Naive thymus-derived CD4-positive, alpha-beta T cell (primary cell): ENCODE measurements at regions not wholly inside any gene's neighbourhood (a gene's known extent, or its start where the extent isn't known, plus 50 kb on each side); places are given as distances from the start of the nearest gene placed in this dataset.
A peak's percentile ranks its signal among the peaks of the same experiment; 100 is the strongest.

ENCODE experiments used
- ATAC-seq: fragments of 150-1000 bp; cut with Tn5 transposase; 2 replicates; pipeline ENCODE4 v1.10.0; 2021; ENCODE audit warnings: mild to moderate bottlenecking, moderate library complexity
- CTCF ChIA-PET: fragments of 350-600 bp; sonication (Branson Sonifier 250); formaldehyde crosslinking; loops from one replicate; lab custom pipeline; 2021; ENCODE audit warnings: antibody characterized with exemption; lab: Charles Lee
- POLR2A ChIA-PET: fragments of 350-600 bp; sonication (Branson Sonifier 250); formaldehyde crosslinking; loops from one replicate; lab custom pipeline; 2021; ENCODE audit warnings: antibody characterized with exemption, inconsistent platforms; lab: Charles Lee
- DNase-seq, 9 donors: peaks; one replicate each; pipeline versions ENCODE4 v3.0.0 to v3.0.0-alpha.2; 2020 to 2022; ENCODE audit warnings: mixed read lengths in 1 of 9
- H3K27ac ChIP-seq: one replicate; pipeline ENCODE4 v1.7.0; 2013; ENCODE audit warnings: mild to moderate bottlenecking, low read depth, low read length, moderate library complexity
- H3K27me3 ChIP-seq, 2 donors: one replicate each; pipeline ENCODE4 v1.7.0; 2013; ENCODE audit warnings: low read length in 2 of 2, mild to moderate bottlenecking in 2 of 2, moderate library complexity in 2 of 2; ENCODE audit not compliant: control insufficient read depth in 2 of 2, insufficient read depth in 2 of 2
- H3K36me3 ChIP-seq, 3 experiments: 1 replicate in 2 of 3; 2 replicates in 1 of 3; pipeline ENCODE4 v1.7.0; 2013; ENCODE audit warnings: low read length in 3 of 3, mild to moderate bottlenecking in 3 of 3, moderate library complexity in 1 of 3; ENCODE audit not compliant: insufficient read depth in 3 of 3, control insufficient read depth in 2 of 3
- H3K4me1 ChIP-seq, 2 donors: one replicate each; pipeline ENCODE4 v1.7.0; 2013; ENCODE audit warnings: low read length in 2 of 2, mild to moderate bottlenecking in 2 of 2, moderate library complexity in 1 of 2; ENCODE audit not compliant: control insufficient read depth in 2 of 2, insufficient read depth in 2 of 2
- H3K4me3 ChIP-seq: 2 replicates; pipeline ENCODE4 v1.7.0; 2013; ENCODE audit warnings: mild to moderate bottlenecking, low read length
- H3K9me3 ChIP-seq, 3 experiments: 1 replicate in 2 of 3; 2 replicates in 1 of 3; pipeline ENCODE4 v1.7.0; 2013; ENCODE audit warnings: low read length in 3 of 3; ENCODE audit not compliant: control insufficient read depth in 2 of 3
- H3K27ac Mint-ChIP-seq, 9 donors: one replicate each; pipeline ENCODE4 v1.8.0; 2020 to 2022; ENCODE audit warnings: mixed read lengths in 9 of 9, mild to moderate bottlenecking in 8 of 9, moderate library complexity in 5 of 9, inconsistent platforms in 2 of 9
- H3K27me3 Mint-ChIP-seq, 5 donors: one replicate each; pipeline ENCODE4 v1.8.0; 2021 to 2022; ENCODE audit warnings: mixed read lengths in 5 of 5, mild to moderate bottlenecking in 1 of 5
- H3K36me3 Mint-ChIP-seq, 5 donors: one replicate each; pipeline ENCODE4 v1.8.0; 2020 to 2022; ENCODE audit warnings: mixed read lengths in 5 of 5, mild to moderate bottlenecking in 3 of 5, inconsistent platforms in 1 of 5
- H3K4me1 Mint-ChIP-seq, 7 donors: one replicate each; pipeline ENCODE4 v1.8.0; 2020 to 2022; ENCODE audit warnings: mixed read lengths in 7 of 7, mild to moderate bottlenecking in 3 of 7, inconsistent platforms in 1 of 7
- H3K4me3 Mint-ChIP-seq, 10 donors: one replicate each; pipeline ENCODE4 v1.8.0; 2020 to 2022; ENCODE audit warnings: mild to moderate bottlenecking in 10 of 10, mixed read lengths in 10 of 10, moderate library complexity in 6 of 10, inconsistent platforms in 2 of 10
- H3K9me3 Mint-ChIP-seq, 11 donors: one replicate each; pipeline ENCODE4 v1.8.0; 2020 to 2022; ENCODE audit warnings: mixed read lengths in 11 of 11, mild to moderate bottlenecking in 4 of 11, inconsistent platforms in 1 of 11, moderate library complexity in 1 of 11
- intact Hi-C, 2 donors: fragments of 100-400 bp; cut with micrococcal nuclease; formaldehyde crosslinking; loops; one replicate each; pipeline ENCODE4 v1.15.1; 2023

DNA sequence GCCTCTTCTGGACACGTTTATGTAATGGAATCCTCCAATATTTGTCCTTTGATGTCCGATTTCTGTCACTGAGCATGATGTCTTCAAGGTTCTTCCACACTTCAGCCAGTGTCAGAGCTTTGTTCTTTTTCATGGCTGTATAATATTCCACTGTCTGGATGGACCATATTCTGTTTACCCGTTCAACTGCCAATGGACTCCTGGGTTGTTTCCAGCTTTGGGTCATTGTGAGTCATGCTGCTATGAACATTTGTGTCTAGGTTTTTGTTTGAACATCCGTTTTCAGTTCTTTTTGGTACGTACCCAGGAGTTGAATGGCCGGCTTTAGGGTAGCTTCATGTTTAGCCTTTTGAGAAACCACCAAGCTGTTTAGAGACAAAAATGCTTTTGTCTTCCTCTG is 93.2 kb downstream of the SHOX start:
- Histone ChIP-seq H3K27ac (no peak overlapping the region), H3K4me3 (no peak overlapping the region), H3K27me3 (no peaks in the 10 kb centered on the region), H3K36me3 (no peaks in the 10 kb centered on the region), H3K4me1 (no peaks in the 10 kb centered on the region), H3K9me3 (peaks cover 0 to 13% (median 0%) of the 10 kb centered on the region in 3 experiments)
- H3K36me3 Mint-ChIP-seq: peaks cover 0 to 3% (median 0%) of the 10 kb centered on the region in 5 donors
- peak overlapping the region in 1 of 10 donors; percentile 11 for H3K4me3 Mint-ChIP-seq
- H3K9me3 Mint-ChIP-seq: peaks cover 1 to 25% (median 11%) of the 10 kb centered on the region in 11 donors
- peak overlapping the region in 2 of 9 donors; percentile 33 to 62 for H3K27ac Mint-ChIP-seq
- DNase-seq (peak in 2 of 9 donors; percentile 20 to 61), ATAC-seq (no peak)
- H3K4me1 Mint-ChIP-seq: no peaks in the 10 kb centered on the region
- ChIA-PET CTCF (no interaction called here), POLR2A (no interaction called here)
- intact Hi-C loops: no loop called here
- no peaks in the 10 kb centered on the region for H3K27me3 Mint-ChIP-seq

DNA sequence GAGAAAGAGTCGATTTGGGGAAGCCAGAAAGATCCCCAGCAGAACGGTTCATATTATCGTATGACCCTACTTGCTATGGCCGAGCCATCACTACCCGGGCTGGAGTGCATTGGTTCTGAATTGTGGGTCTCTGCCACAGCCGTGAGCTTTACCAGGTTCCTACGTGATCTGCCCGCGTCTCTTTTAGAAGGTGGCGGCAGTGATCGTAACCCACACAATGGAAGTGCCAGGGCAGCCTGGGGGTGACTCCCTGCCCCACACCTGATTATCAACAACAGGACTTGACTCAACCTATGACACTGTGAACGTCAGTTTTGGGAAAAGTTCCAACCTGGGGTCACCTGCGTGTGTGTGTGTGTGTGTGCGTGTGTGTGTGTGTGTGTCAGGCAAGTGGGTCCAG is 90.8 kb downstream of the SHOX start:
- Mint-ChIP-seq H3K9me3 (peaks cover 4 to 32% (median 14%) of the 10 kb centered on the region in 11 donors), H3K4me3 (no peak overlapping the region), H3K4me1 (no peaks in the 10 kb centered on the region), H3K27ac (no peak overlapping the region), H3K27me3 (peaks cover 0 to 7% (median 0%) of the 10 kb centered on the region in 5 donors), H3K36me3 (peaks cover 0 to 4% (median 0%) of the 10 kb centered on the region in 5 donors)
- ATAC-seq (no peak), DNase-seq (peak in 1 of 9 donors; percentile 20)
- intact Hi-C loops: no loop called here
- H3K27ac ChIP-seq: no peak overlapping the region
- CTCF ChIA-PET: no interaction called here
- H3K27me3 ChIP-seq: no peaks in the 10 kb centered on the region
- peaks cover 0 to 13% (median 0%) of the 10 kb centered on the region in 3 experiments for H3K9me3 ChIP-seq
- POLR2A ChIA-PET: no interaction called here
- no peak overlapping the region for H3K4me3 ChIP-seq
- no peaks in the 10 kb centered on the region for H3K36me3 ChIP-seq
- H3K4me1 ChIP-seq: no peaks in the 10 kb centered on the region

DNA sequence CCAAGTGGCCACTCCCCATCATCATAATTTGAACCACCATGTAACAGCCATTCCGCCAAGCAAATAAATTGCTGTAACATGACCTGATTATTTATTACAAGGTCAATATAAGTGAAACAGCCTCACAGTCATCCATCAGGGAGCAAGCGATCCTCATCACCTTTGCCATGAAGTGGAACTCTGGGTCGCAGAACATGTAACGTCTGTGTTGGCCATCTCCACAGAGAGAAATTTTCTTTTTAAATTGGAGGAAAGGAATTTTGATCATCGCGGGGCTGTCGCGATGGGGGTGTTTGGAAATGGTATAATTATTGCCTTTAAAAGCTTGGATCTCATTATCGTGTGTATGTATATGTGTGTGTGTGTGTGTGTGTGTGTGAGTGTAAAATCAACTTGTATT is 90.2 kb downstream of the SHOX start:
- Mint-ChIP-seq H3K36me3 (peaks cover 0 to 4% (median 0%) of the 10 kb centered on the region in 5 donors), H3K4me3 (no peak overlapping the region), H3K9me3 (peaks cover 4 to 29% (median 14%) of the 10 kb centered on the region in 11 donors), H3K27me3 (peaks cover 0 to 7% (median 0%) of the 10 kb centered on the region in 5 donors), H3K4me1 (no peaks in the 10 kb centered on the region), H3K27ac (no peak overlapping the region)
- Histone ChIP-seq H3K36me3 (no peaks in the 10 kb centered on the region), H3K4me1 (no peaks in the 10 kb centered on the region), H3K27ac (no peak overlapping the region), H3K27me3 (no peaks in the 10 kb centered on the region), H3K4me3 (no peak overlapping the region), H3K9me3 (peaks cover 0 to 13% (median 0%) of the 10 kb centered on the region in 3 experiments)
- ChIA-PET CTCF (no interaction called here), POLR2A (no interaction called here)
- ATAC-seq (no peak), DNase-seq (no peak)
- intact Hi-C loops: no loop called here

DNA sequence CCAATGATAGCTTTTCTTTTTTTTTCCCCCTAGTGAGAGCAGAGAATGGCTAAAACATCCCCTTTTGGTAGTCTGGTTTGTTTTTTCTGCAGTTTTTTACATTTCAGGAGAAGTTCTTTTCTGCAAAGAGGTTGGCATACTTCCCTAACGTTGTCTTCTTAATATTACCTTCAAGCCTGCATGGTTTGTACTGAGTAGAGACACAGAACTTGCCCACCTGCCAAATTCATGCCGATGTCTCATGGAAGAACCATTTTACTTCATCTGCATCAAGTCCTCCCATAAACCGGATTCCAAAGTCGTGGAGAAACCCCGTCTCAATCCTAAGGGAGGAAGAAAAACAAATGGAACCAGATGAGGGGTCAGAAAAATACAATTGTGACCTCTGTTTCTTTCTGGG is 89.7 kb downstream of the SHOX start:
- peaks cover 0 to 7% (median 0%) of the 10 kb centered on the region in 5 donors for H3K27me3 Mint-ChIP-seq
- H3K4me1 ChIP-seq: no peaks in the 10 kb centered on the region
- H3K27me3 ChIP-seq: no peaks in the 10 kb centered on the region
- H3K4me3 Mint-ChIP-seq: no peak overlapping the region
- ChIA-PET CTCF (no interaction called here), POLR2A (no interaction called here)
- H3K36me3 Mint-ChIP-seq: peaks cover 0 to 4% (median 0%) of the 10 kb centered on the region in 5 donors
- peaks cover 0 to 12% (median 0%) of the 10 kb centered on the region in 3 experiments for H3K9me3 ChIP-seq
- peaks cover 6 to 29% (median 13%) of the 10 kb centered on the region in 11 donors for H3K9me3 Mint-ChIP-seq
- no peak overlapping the region for H3K4me3 ChIP-seq
- no peak overlapping the region for H3K27ac ChIP-seq
- intact Hi-C loops: no loop called here
- no peak overlapping the region for H3K27ac Mint-ChIP-seq
- H3K4me1 Mint-ChIP-seq: no peaks in the 10 kb centered on the region
- no peaks in the 10 kb centered on the region for H3K36me3 ChIP-seq
- no peak for ATAC-seq
- DNase-seq: peak in 1 of 9 donors; percentile 4

DNA sequence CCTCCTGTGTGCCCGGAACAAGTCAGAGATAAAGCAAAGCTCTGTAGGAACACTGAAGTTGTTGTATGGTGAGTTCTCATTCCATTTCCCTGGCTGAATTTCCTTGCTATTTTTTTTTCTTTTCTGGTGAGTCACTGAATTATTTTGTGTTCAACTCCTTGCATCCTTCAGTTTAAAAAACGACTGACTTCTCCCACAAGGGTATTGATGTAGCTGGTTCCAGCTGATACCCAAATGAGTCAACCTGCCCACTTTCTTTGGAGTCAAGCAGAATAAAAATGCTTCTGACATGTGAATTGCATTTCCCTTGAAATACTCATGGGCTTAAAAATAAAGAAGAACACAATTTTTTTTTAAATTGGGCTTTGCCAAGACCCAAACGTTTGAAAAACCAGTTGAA is 85.5 kb downstream of the SHOX start:
- H3K4me1 Mint-ChIP-seq: no peaks in the 10 kb centered on the region
- no peaks in the 10 kb centered on the region for H3K36me3 ChIP-seq
- peaks cover 0 to 6% (median 0%) of the 10 kb centered on the region in 3 experiments for H3K9me3 ChIP-seq
- no peak overlapping the region for H3K27ac Mint-ChIP-seq
- H3K4me3 Mint-ChIP-seq: no peak overlapping the region
- H3K9me3 Mint-ChIP-seq: peaks cover 4 to 39% (median 16%) of the 10 kb centered on the region in 11 donors
- CTCF ChIA-PET: no interaction called here
- no peak overlapping the region for H3K4me3 ChIP-seq
- no peaks in the 10 kb centered on the region for H3K4me1 ChIP-seq
- H3K36me3 Mint-ChIP-seq: peaks cover 0 to 8% (median 0%) of the 10 kb centered on the region in 5 donors
- H3K27ac ChIP-seq: no peak overlapping the region
- ATAC-seq: no peak
- intact Hi-C loops: no loop called here
- POLR2A ChIA-PET: no interaction called here
- no peaks in the 10 kb centered on the region for H3K27me3 ChIP-seq
- H3K27me3 Mint-ChIP-seq: peaks cover 0 to 7% (median 0%) of the 10 kb centered on the region in 5 donors
- DNase-seq: no peak

DNA sequence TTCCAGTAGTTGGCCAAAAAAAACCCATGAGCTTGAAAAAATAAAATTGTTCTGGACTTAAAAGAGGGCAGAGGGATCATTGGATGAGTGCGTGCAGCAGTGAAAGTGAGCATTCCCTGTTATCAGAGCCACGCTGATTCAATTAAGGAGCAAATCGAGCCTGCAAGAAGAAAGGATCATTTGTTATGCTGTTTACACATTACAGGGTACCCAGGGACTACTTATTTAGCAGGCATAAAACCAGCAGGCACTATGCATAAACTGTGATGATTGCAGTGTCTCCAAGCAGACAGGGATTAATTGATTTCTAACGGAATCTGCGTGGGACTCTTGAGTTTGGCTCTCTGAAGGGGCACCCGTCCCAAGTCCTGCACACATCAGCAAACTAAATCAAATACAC is 83.5 kb downstream of the SHOX start:
- ChIA-PET POLR2A (no interaction called here), CTCF (no interaction called here)
- Mint-ChIP-seq H3K27me3 (peaks cover 0 to 7% (median 5%) of the 10 kb centered on the region in 5 donors), H3K4me1 (no peaks in the 10 kb centered on the region), H3K9me3 (peaks cover 2 to 48% (median 19%) of the 10 kb centered on the region in 11 donors), H3K36me3 (peaks cover 0 to 8% (median 0%) of the 10 kb centered on the region in 5 donors), H3K4me3 (no peak overlapping the region), H3K27ac (no peak overlapping the region)
- H3K4me3 ChIP-seq: no peak overlapping the region
- H3K4me1 ChIP-seq: no peaks in the 10 kb centered on the region
- ATAC-seq (no peak), DNase-seq (no peak)
- no peaks in the 10 kb centered on the region for H3K27me3 ChIP-seq
- no peaks in the 10 kb centered on the region for H3K36me3 ChIP-seq
- intact Hi-C loops: no loop called here
- peaks cover 0 to 6% (median 0%) of the 10 kb centered on the region in 3 experiments for H3K9me3 ChIP-seq
- no peak overlapping the region for H3K27ac ChIP-seq
